HG03060 (cell line): ENCODE measurements at regions not wholly inside any gene's neighbourhood (a gene's known extent, or its start where the extent isn't known, plus 50 kb on each side); places are given as distances from the start of the nearest gene placed in this dataset.
"Not testable (repeated sequence)": the region's sequence is repeated elsewhere in the genome, so short reads cannot be mapped to it uniquely, and the experiment has no call there.

Experiments
- ATAC-seq: cut with Tn5 transposase; IDR thresholded peaks from one replicate; pipeline ENCODE4 v1.9.1; 2021; ENCODE audit warnings: low read depth, moderate number of reproducible peaks; ENCODE audit not compliant: unreplicated experiment

DNA sequence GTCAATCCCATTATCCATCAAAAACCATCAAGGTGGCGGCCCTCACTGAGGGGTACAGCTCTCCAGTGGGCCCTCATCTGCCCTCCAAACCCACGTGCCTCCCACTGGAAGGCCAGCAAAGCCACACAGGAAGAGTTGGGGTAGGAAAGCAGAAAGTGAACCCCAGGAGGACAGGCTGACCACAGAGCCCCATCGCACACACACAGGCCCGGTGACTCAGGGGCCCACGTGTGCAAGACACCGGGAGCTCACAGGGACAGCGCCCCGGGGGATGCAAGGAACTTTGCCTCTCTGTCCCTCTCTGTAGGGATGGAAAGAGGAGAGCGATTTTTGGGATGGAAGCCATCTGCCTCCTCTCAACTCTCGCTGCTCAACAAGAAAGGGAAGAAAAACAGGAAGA, 85.0 kb upstream of the FRG2C start:
- not testable (repeated sequence) for ATAC-seq

DNA sequence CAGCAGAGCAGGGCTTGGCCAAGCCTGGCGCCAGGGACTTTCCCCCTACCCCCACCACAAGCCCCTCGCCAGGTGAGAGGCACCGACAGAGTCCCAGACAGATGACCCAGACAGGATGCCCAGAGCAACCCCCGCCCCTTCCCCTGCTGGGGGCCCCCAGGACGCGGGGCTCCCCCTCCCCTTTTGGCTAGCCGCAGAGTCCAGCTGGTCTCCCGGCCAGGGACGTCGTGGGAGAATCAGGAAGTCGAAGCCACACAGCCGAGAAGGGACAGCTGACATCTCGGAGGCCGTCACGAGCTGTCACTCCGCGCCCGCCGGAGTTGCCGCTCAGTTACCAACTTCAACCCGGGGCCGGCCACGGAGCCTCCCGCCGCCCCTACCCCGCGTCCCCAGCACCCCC, 84.6 kb upstream of the FRG2C start:
- ATAC-seq, result not testable (repeated sequence)

DNA sequence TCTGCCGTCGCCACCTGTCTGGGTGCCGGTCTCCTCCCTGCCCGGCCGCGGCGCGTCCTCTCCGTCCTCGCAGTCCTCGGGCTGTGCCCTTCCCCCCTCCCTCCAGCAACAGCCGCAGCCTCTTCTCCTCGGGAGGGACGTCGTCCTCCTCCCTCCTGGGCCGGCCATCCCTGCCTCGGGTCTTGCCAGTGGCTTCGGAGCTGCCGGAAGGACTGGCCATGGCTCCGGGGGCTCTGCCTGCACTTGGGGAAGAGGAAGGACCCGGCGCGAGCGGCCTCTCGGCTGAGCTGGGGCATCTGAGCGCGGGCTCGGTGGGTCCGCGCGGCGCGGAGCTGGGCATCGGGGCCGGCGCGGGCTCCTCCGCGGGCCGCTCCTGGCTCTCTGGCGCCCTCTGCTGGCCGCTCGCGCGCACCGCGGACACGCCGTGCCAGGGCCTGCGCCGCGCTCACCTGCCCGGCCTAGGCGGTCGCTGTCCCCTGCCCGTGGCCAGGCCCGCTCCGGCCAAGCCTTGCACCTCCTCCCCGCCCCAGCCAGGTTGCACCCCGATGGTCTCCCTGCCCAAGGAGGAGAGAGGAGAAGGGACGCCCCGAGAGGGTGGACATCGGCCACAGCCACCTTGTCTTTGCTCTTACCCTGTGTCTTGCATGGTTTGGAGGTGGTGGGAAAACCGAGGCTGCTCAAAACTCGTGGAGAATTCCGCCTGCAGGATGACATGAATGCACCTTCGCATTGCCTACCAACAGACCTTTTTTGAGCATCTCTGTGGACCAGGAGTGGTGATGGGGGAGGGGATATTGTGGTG, 83.9 kb upstream of the FRG2C start:
- not testable (repeated sequence) for ATAC-seq

DNA sequence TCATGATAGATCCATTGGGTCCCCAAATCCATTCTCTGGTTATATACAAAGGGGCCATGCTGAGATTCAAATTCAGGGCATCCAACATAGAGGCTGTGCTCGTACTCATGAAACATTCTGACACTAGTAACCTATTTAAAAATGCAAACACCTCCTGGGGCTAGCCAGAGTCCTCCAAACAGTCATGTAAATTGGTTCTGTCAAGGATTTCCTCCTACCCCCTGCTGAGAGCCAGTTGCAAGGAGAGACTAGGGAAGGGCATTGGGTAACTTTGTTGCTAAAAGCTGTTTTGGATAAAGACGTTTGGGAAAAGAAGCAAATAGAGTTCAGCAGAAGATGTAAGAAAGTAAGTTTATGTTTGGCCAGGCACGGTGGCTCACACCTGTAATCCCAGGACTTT, 81.6 kb upstream of the FRG2C start:
- not testable (repeated sequence) for ATAC-seq

DNA sequence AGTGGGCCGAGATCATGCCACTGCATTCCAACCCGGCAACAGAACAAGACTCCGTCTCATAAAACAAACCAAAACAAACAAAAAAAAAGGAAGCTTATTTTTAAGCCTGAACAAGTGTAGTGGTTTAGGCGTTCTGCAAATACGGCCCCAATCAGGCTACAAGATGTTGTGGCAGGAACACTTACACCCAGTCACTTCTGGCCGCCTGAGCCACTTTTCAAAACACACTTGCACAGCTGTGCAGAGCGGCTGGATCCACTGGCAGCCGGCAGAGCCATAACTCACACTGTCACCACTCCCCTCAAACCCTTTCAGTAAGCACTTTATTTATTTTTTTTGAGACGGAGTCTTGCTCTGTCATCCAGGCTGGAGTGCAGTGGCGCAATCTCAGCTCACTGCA, 81.0 kb upstream of the FRG2C start:
- not testable (repeated sequence) for ATAC-seq

DNA sequence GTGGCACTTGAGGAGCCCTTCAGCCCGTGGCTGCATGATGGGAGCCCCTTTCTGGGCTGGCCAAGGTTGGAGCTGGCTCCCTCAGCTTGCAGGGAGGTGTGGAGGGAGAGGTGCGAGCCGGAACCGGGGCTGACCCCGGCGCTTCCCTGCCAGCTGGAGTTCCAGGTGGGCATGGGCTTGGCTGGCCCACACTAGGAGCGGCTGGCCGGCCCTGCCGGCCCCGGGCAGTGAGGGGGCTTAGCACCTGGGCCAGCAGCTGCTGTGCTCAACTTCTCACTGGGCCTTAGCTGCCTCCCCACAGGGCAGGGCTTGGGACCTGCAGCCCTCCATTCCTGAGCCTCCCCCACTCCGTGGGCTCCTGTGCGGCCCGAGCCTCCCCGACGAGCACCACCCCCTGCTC, 76.4 kb upstream of the FRG2C start:
- ATAC-seq, result not testable (repeated sequence)

DNA sequence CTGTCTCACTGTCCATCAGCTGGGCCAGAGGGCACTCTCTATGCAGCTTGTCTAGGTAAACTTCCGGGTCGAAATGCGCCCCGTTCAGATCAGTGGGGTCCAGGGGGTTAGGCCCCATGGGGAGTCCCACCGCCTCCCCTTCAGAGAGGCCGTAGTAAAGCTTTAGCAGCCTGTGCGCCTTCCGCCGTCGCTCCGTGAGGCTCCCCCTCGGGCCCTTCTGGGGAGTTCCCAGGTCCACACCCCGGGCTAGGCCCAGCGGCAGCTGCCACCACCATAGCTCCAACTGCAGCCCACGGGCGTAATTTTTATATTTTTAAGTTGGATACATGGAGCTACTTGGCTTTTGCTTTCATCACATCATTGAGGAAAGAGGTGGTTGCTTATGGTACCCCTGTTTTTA, 73.7 kb upstream of the FRG2C start:
- not testable (repeated sequence) for ATAC-seq

DNA sequence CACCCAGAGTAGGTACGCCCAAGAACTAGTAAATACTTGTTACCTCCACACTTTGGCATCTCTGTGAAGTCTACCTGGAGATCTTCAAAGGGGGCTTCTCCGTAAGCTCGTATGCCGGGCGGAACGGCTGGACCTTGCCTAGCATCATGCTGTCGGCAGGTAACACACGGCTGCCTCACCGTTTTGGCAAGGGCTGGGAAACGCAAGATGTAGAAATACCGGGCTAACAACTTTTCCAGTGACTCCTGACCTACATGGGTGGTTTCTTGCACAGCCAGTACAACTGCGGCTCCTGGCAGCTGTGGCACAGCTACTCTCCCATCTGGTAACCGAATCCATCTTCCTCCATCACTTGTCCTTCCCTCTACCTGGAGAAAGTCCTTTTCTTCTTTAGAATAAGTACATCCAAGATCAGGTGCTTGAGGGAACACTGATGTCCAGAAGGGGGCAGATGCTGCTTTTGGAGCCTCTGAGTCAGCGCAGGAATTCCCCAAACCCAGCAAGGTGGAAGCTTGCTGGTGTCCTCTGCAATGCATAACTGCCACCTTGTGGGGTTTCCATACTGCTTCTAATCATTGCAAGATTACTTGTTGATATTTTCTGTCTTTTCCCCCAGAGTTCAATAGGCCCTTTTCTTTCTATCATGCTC, 59.7 kb upstream of the FRG2C start:
- not testable (repeated sequence) for ATAC-seq

DNA sequence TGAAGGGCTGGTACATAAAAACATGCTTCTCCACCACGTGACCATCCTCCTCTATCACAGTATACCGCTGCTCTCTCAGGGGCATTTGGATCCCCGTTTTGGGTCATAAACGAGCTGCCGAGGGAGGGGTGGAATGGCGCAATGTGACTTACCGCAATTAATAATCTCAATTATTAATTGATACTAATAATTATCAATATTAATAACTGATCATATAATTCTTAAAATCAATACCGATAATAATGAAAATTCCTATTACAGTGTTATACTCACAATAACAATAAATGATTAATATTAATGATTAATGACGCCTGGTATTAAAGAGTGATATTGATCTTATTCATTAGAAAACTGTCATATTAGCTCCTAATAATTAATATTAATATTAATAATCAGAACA, 56.1 kb upstream of the FRG2C start:
- not testable (repeated sequence) for ATAC-seq

DNA sequence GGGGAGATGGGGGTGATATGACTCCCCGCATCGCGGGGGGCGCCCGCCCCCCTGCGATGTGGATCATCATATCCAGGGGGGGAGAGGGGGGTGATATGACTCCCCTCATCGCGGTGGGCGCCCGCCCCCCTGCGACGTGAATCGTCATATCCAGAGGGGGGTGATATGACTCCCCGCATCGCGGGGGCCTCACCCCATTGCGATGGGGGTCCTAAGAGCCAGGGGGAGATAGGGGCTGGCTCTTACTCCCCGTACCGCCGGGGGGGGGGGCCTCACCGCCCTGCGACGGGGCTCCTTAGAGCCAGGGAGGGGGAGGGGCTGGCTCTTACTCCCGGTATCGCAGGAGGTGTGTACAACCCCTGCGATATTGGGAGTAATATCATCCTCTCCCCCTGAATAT, 54.5 kb upstream of the FRG2C start:
- not testable (repeated sequence) for ATAC-seq

DNA sequence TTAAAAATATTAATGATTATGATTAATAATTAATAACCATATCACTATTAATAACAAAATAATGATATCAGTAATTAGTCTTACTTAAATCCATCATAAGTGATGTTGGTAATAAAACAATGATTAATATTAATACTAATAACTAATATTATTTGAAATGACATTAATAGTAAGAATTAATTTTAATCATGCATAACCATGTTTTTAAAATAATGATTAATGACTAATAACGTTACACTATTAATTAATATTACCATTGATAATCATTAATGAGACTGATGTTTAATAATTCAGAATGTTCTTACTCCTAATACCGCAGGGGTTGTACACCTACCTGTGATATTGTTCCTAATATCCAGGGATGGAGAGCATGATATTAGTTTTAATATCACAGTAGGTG, 53.4 kb upstream of the FRG2C start:
- no peak for ATAC-seq

DNA sequence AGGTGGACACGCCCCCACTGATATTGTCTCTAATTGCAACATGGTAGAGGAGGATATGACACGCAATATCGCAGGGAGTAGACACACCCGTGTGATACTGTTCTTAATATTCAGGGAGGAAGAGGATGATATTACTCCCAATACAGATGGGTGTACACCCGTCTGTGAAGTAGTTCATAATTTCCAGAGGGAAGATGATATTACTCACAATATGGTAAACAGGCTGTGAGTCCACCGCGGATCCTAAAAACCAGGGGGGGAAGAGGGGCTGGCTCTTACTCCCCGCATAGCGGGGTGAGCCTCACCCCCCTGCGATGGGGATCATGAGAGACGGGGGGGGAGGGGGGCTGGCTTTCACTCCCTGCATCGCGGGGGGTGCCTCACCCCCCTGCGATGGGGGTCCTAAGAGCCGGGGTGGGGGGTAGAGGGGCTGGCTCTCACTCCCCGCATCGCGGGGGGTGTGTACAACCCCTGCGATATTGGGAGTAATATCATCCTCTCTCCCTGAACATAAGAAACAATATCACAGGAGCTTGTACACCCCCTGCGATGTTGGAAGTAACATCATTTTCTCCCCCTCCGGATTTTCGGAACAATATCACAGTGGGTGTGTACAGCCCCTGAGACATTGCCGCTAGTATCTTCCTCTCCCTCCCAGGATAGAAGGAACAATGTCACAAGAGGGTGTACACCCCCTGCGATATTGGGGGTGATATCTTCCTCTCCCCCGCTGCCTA, 52.2 kb upstream of the FRG2C start:
- ATAC-seq, result not testable (repeated sequence)
